Endothelial cell of umbilical vein (primary cell): ENCODE measurements at regions not wholly inside any gene's neighbourhood (a gene's known extent, or its start where the extent isn't known, plus 50 kb on each side); places are given as distances from the start of the nearest gene placed in this dataset.

ENCODE experiments used
- BruUV-seq: library from RNA; stranded (reverse); fragments of 400-500 nt; replicated peaks from 2 replicates; lab custom pipeline; 2021; lab: Mats Ljungman, UMichigan
- CTCF ChIA-PET: fragments of 300-600, 350-600 bp; sonication (Branson Sonifier 250); formaldehyde crosslinking; loops from one replicate; lab custom pipeline; 2021; ENCODE audit warnings: antibody characterized with exemption, inconsistent platforms; lab: Charles Lee
- POLR2A ChIA-PET: fragments of 300-600, 350-600 bp; sonication (Branson Sonifier 250); formaldehyde crosslinking; loops from one replicate; lab custom pipeline; 2021; ENCODE audit warnings: antibody characterized with exemption, inconsistent platforms; lab: Charles Lee
- DNase-seq: peaks from one replicate; pipeline ENCODE4 v3.0.0-alpha.2; 2011; ENCODE audit warnings: low read depth, low spot score
- FAIRE-seq: peaks from 2 replicates; lab custom pipeline; 2011; peaks lifted over from hg19 to GRCh38; lab: Jason Lieb, UNC
- H2AFZ ChIP-seq: 2 replicates; pipeline ENCODE4 v1.6.0; 2012; ENCODE audit warnings: low read depth, low read length, control low read depth, inconsistent platforms
- H3K27ac ChIP-seq: 2 replicates; pipeline ENCODE4 v1.5.1; 2011; ENCODE audit warnings: low read depth, mild to moderate bottlenecking, control low read depth, low read length, moderate library complexity; ENCODE audit not compliant: insufficient read depth
- H3K27me3 ChIP-seq, 2 experiments: 2 replicates each; pipeline versions ENCODE4 v1.6.0 to v1.6.1; 2011; ENCODE audit warnings: low read length in 2 of 2, mixed read lengths in 1 of 2; ENCODE audit not compliant: control insufficient read depth in 2 of 2, insufficient read depth in 2 of 2
- H3K36me3 ChIP-seq, 2 experiments: 2 replicates in 1 of 2; 3 replicates in 1 of 2; pipeline ENCODE4 v1.5.1; 2011; ENCODE audit warnings: low read length in 2 of 2, mild to moderate bottlenecking in 1 of 2, moderate library complexity in 1 of 2; ENCODE audit not compliant: control insufficient read depth in 2 of 2, insufficient read depth in 2 of 2; ENCODE audit errors: extremely low read depth in 1 of 2
- H3K4me1 ChIP-seq: 3 replicates; pipeline ENCODE4 v1.5.1; 2011; ENCODE audit warnings: mild to moderate bottlenecking, low read length; ENCODE audit not compliant: control insufficient read depth, insufficient read depth; ENCODE audit errors: extremely low read depth
- H3K4me2 ChIP-seq: 2 replicates; pipeline ENCODE4 v1.6.1; 2011; ENCODE audit warnings: low read length, control low read depth, mixed read lengths; ENCODE audit not compliant: insufficient read depth
- H3K4me3 ChIP-seq, 3 experiments: fragments of 200-600 bp in 1 of 3; sonication (generic), shearing (Covaris generic) in 1 of 3; replicated peaks in 1 of 3; 2 replicates each; pipeline ENCODE4 v1.5.1; 2011 to 2016; ENCODE audit warnings: control low read depth in 3 of 3, low read length in 3 of 3, mild to moderate bottlenecking in 2 of 3, inconsistent platforms in 1 of 3, low read depth in 1 of 3, moderate library complexity in 1 of 3; ENCODE audit not compliant: insufficient read depth in 1 of 3
- H3K79me2 ChIP-seq: 2 replicates; pipeline ENCODE4 v1.6.0; 2012; ENCODE audit warnings: low read length, inconsistent platforms; ENCODE audit not compliant: control insufficient read depth, insufficient read depth
- H3K9ac ChIP-seq: replicated peaks from 2 replicates; pipeline ENCODE3; 2011; ENCODE audit warnings: low read length, control low read depth; ENCODE audit not compliant: insufficient read depth; ENCODE audit errors: extremely low read depth
- H3K9me1 ChIP-seq: replicated peaks from 3 replicates; pipeline ENCODE4 v1.6.0; 2011; ENCODE audit warnings: mild to moderate bottlenecking, low read length; ENCODE audit not compliant: control insufficient read depth, insufficient read depth; ENCODE audit errors: extremely low read depth
- H3K9me3 ChIP-seq: replicated peaks from 2 replicates; pipeline ENCODE4 v1.5.1; 2012; ENCODE audit warnings: low read length, inconsistent platforms; ENCODE audit not compliant: control insufficient read depth, insufficient read depth
- H4K20me1 ChIP-seq: replicated peaks from 2 replicates; pipeline ENCODE3; 2011; ENCODE audit warnings: mild to moderate bottlenecking, low read length; ENCODE audit not compliant: control insufficient read depth, insufficient read depth; ENCODE audit errors: extremely low read depth
- EZH2 ChIP-seq: IDR thresholded peaks from 2 replicates; pipeline ENCODE4 v1.6.1; 2012; ENCODE audit warnings: borderline replicate concordance, low read depth, mild to moderate bottlenecking, moderate library complexity, low read length, inconsistent platforms; ENCODE audit not compliant: severe bottlenecking
- MYC ChIP-seq: IDR thresholded peaks from one replicate; pipeline ENCODE4 v1.6.1; 2011; ENCODE audit warnings: mild to moderate bottlenecking, low read depth, low read length
- POLR2A ChIP-seq: IDR thresholded peaks from 2 replicates; pipeline ENCODE4 v1.6.1; 2012; ENCODE audit warnings: low read depth, mild to moderate bottlenecking, control low read depth, low read length
- dilution Hi-C: fragments of 300-500 bp; cut with MboI; formaldehyde crosslinking; loops from one replicate; pipeline ENCODE4 v1.15.0; 2019; ENCODE audit warnings: low sequenced_read_pairs; ENCODE audit not compliant: extremely low pct_ligation_motif_present
- intact Hi-C: fragments of 100-400 bp; cut with micrococcal nuclease; formaldehyde crosslinking; loops from one replicate; pipeline ENCODE4 v1.10.0; 2022

DNA sequence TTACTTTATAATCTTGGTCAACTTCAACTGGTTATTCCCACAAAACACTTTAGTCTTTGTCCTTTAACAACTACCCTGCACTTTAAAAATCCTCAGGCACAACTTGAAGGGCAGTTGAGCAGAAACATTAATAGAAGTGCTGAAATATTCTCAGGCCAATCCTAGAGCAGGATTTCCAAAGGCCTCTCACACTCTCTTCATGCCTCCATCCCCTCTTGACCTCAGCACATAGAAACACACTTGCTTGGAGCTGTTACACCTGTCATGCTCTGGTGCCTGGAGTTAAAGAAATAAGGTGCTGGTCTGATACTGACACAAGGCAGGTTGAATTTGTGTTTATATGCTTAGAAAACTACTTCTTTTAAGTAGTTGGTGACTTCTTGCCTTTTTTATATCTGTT, 618.8 kb upstream of the POU3F2 start:
- no peak for TF ChIP-seq EZH2
- H3K9ac ChIP-seq, result no peak overlapping the region
- no peaks in the 10 kb centered on the region for H4K20me1 ChIP-seq
- FAIRE-seq (no peak), DNase-seq (no peak)
- no TSS peak for BruUV-seq
- no peaks in the 10 kb centered on the region for H3K79me2 ChIP-seq
- dilution Hi-C loops, result no loop called here
- intact Hi-C loops, result no loop called here
- H3K4me3 ChIP-seq, result no peak overlapping the region
- H3K4me2 ChIP-seq, result no peak overlapping the region
- no peak overlapping the region for H2AFZ ChIP-seq
- H3K27me3 ChIP-seq, result no peaks in the 10 kb centered on the region
- H3K36me3 ChIP-seq, result no peaks in the 10 kb centered on the region
- no peak overlapping the region for H3K27ac ChIP-seq
- no peaks in the 10 kb centered on the region for H3K9me1 ChIP-seq
- no peaks in the 10 kb centered on the region for H3K9me3 ChIP-seq
- ChIA-PET CTCF (interaction anchor here (0.5 kb wide), 1 partner anchor 32 kb away, joined by 3 read pairs; no protein-coding TSS in a partner anchor), POLR2A (no interaction called here)
- no peaks in the 10 kb centered on the region for H3K4me1 ChIP-seq

DNA sequence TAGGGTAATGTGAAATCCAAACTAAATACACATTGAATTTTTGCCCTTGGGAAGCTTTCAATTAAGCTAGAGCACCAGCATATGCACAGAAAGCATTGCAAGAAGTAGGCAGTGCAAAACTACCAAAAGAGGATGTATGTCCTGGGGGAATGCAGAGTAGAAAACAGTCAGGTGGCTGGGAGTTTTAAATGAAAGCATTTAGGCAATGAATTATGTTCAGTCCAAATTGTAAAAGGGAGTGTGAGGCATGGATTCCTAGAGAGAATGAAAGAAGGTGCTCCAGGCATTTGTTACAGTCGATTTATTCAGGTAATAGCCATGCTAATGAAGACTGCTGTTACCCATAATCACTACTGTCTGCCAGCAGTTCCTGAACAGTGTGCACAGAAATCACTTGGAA, 604.1 kb upstream of the POU3F2 start:
- no peak for DNase-seq
- POLR2A ChIA-PET, result no interaction called here
- no peaks in the 10 kb centered on the region for H3K9me3 ChIP-seq
- H3K9ac ChIP-seq, result no peak overlapping the region
- TF ChIP-seq POLR2A, result no peak
- TF ChIP-seq MYC, result no peak
- H3K27ac ChIP-seq, result no peak overlapping the region
- no peaks in the 10 kb centered on the region for H4K20me1 ChIP-seq
- no peak overlapping the region for H3K4me2 ChIP-seq
- H3K36me3 ChIP-seq, result no peaks in the 10 kb centered on the region
- no peaks in the 10 kb centered on the region for H3K9me1 ChIP-seq
- H3K79me2 ChIP-seq, result no peaks in the 10 kb centered on the region
- intact Hi-C loops, result no loop called here
- no peak overlapping the region for H2AFZ ChIP-seq
- H3K4me1 ChIP-seq, result no peaks in the 10 kb centered on the region
- no peaks in the 10 kb centered on the region for H3K27me3 ChIP-seq
- dilution Hi-C loops, result no loop called here
- BruUV-seq, result no TSS peak
- no peak overlapping the region for H3K4me3 ChIP-seq
- CTCF ChIA-PET, result no interaction called here
- FAIRE-seq, result no peak
